Neural progenitor cell (in vitro differentiated cells): ENCODE measurements at regions not wholly inside any gene's neighbourhood (a gene's known extent, or its start where the extent isn't known, plus 50 kb on each side); places are given as distances from the start of the nearest gene placed in this dataset.

ENCODE experiments used
- CTCF ChIP-seq: fragments of 200-600 bp; sonication (generic); IDR thresholded peaks from 2 replicates; pipeline ENCODE4 v1.5.1; 2017; ENCODE audit warnings: antibody characterized with exemption, mild to moderate bottlenecking
- EZH2 ChIP-seq: fragments of 200-600 bp; sonication (generic); IDR thresholded peaks from 2 replicates; pipeline ENCODE4 v1.6.1; 2017; ENCODE audit warnings: antibody characterized with exemption, mild to moderate bottlenecking, moderate library complexity

- no peak for TF ChIP-seq CTCF
- no peak for TF ChIP-seq EZH2
Observed at GRCh38 chr11:70028147-70028855, 49.8 kb upstream of the ANO1 start.
